OCI-LY7 (cell line): ENCODE measurements at regions not wholly inside any gene's neighbourhood (a gene's known extent, or its start where the extent isn't known, plus 50 kb on each side); places are given as distances from the start of the nearest gene placed in this dataset.

Experiments used
- EZH2phosphoT487 ChIP-seq: fragments of 200-600 bp; sonication (generic); IDR thresholded peaks from 2 replicates; pipeline ENCODE4 v1.6.1; 2018; ENCODE audit warnings: low read depth, borderline replicate concordance, mild to moderate bottlenecking, mixed run types, antibody characterized with exemption, low read length, moderate library complexity, mixed read lengths
- TF ChIP-seq, protein P1 (sequence below): fragments of 200-600 bp; sonication (generic); conservative IDR thresholded peaks from 2 replicates; pipeline ENCODE4 v1.5.1; 2014; ENCODE audit warnings: mild to moderate bottlenecking, antibody characterized with exemption, low read length, moderate library complexity, mixed read lengths

DNA sequence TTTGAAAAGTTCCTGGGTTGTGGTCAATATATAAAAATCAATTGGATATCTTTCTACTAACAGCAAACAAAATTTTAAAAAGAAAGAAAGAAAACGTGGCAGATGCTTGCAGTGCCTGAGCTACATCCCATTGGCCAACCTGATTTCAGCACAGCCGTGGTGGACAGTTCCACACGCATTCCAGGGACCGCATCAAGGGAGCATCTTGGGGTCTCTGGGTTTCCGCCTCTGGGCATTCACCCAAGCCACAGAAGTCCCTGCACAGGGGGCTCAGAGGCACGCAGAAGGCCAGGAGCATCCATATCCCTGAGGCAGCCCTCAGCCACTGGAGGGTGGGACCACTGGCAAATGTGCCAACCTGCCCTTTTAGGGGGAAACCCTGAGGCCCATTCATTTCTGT lies 254.5 kb upstream of the RNF32 start:
- TF ChIP-seq EZH2phosphoT487, result no peak
- TF ChIP-seq, protein P1, sequence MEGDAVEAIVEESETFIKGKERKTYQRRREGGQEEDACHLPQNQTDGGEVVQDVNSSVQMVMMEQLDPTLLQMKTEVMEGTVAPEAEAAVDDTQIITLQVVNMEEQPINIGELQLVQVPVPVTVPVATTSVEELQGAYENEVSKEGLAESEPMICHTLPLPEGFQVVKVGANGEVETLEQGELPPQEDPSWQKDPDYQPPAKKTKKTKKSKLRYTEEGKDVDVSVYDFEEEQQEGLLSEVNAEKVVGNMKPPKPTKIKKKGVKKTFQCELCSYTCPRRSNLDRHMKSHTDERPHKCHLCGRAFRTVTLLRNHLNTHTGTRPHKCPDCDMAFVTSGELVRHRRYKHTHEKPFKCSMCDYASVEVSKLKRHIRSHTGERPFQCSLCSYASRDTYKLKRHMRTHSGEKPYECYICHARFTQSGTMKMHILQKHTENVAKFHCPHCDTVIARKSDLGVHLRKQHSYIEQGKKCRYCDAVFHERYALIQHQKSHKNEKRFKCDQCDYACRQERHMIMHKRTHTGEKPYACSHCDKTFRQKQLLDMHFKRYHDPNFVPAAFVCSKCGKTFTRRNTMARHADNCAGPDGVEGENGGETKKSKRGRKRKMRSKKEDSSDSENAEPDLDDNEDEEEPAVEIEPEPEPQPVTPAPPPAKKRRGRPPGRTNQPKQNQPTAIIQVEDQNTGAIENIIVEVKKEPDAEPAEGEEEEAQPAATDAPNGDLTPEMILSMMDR, result no peak
